IMR-90 (cell line): ENCODE measurements at regions not wholly inside any gene's neighbourhood (a gene's known extent, or its start where the extent isn't known, plus 50 kb on each side); places are given as distances from the start of the nearest gene placed in this dataset.

ENCODE experiments used
- ATAC-seq: fragments of 200-7000 bp; cut with Tn5 transposase; 2 replicates; pipeline ENCODE4 v1.9.1; 2020; ENCODE audit warnings: low read depth, mild to moderate bottlenecking, moderate library complexity
- BruUV-seq: library from RNA; stranded (reverse); fragments of 400-500 nt; replicated peaks from 2 replicates; lab custom pipeline; 2021; lab: Mats Ljungman, UMichigan
- CTCF ChIA-PET: fragments of 300-600 bp; formaldehyde crosslinking; extraction: SDS; loops from one replicate; lab custom pipeline; 2021; ENCODE audit warnings: antibody characterized with exemption; lab: Yijun Ruan, JAX
- POLR2A ChIA-PET: fragments of 300-600 bp; sonication (Branson Sonifier 250); formaldehyde crosslinking; loops from one replicate; lab custom pipeline; 2022; ENCODE audit warnings: antibody characterized with exemption; ENCODE audit not compliant: unreplicated experiment; lab: Charles Lee
- DNase-seq: peaks from one replicate; pipeline ENCODE4 v3.0.0; 2013
- H2AFZ ChIP-seq: replicated peaks from 2 replicates; pipeline ENCODE3; 2013; ENCODE audit warnings: low read length, mild to moderate bottlenecking; ENCODE audit not compliant: poor library complexity
- H2AK5ac ChIP-seq: 2 replicates; pipeline ENCODE4 v1.6.1; 2013; ENCODE audit warnings: low read depth, low read length, inconsistent platforms
- H2AK9ac ChIP-seq: replicated peaks from 2 replicates; pipeline ENCODE3; 2013; ENCODE audit warnings: mild to moderate bottlenecking, low read depth, low read length, moderate library complexity; ENCODE audit not compliant: poor library complexity
- H2BK120ac ChIP-seq: 2 replicates; pipeline ENCODE4 v1.6.1; 2013; ENCODE audit warnings: low read depth, low read length, inconsistent platforms
- H2BK15ac ChIP-seq: 3 replicates; pipeline ENCODE4 v1.6.1; 2013; ENCODE audit warnings: low read depth, low read length, inconsistent platforms
- H2BK20ac ChIP-seq: 2 replicates; pipeline ENCODE4 v1.6.1; 2013; ENCODE audit warnings: low read depth, mild to moderate bottlenecking, inconsistent platforms, low read length, moderate library complexity
- H2BK5ac ChIP-seq: 2 replicates; pipeline ENCODE4 v1.6.1; 2013; ENCODE audit warnings: mild to moderate bottlenecking, low read depth, low read length, inconsistent platforms; ENCODE audit not compliant: poor library complexity, severe bottlenecking
- H3K14ac ChIP-seq: replicated peaks from 2 replicates; pipeline ENCODE4 v1.6.1; 2013; ENCODE audit warnings: low read depth, low read length, inconsistent platforms
- H3K18ac ChIP-seq: 2 replicates; pipeline ENCODE4 v1.6.1; 2013; ENCODE audit warnings: low read depth, low read length, control low read depth
- H3K23ac ChIP-seq: 2 replicates; pipeline ENCODE4 v1.6.1; 2013; ENCODE audit warnings: low read depth, low read length, inconsistent platforms
- H3K27ac ChIP-seq: 2 replicates; pipeline ENCODE4 v1.5.1; 2013; ENCODE audit warnings: mild to moderate bottlenecking, control low read depth, low read length; ENCODE audit not compliant: insufficient read depth
- H3K27me3 ChIP-seq: 2 replicates; pipeline ENCODE4 v1.6.1; 2013; ENCODE audit warnings: low read length; ENCODE audit not compliant: control insufficient read depth, insufficient read depth
- H3K36me3 ChIP-seq: 2 replicates; pipeline ENCODE4 v1.6.1; 2013; ENCODE audit warnings: low read length, mixed read lengths; ENCODE audit not compliant: control insufficient read depth, insufficient read depth
- H3K4ac ChIP-seq: 2 replicates; pipeline ENCODE4 v1.6.1; 2013; ENCODE audit warnings: low read depth, low read length, inconsistent platforms
- H3K4me1 ChIP-seq: 2 replicates; pipeline ENCODE4 v1.6.1; 2013; ENCODE audit warnings: low read length, mixed read lengths; ENCODE audit not compliant: control insufficient read depth, insufficient read depth
- H3K4me2 ChIP-seq: 2 replicates; pipeline ENCODE4 v1.6.1; 2013; ENCODE audit warnings: low read depth, mild to moderate bottlenecking, control low read depth, low read length, moderate library complexity
- H3K4me3 ChIP-seq: 2 replicates; pipeline ENCODE4 v1.5.1; 2013; ENCODE audit warnings: low read depth, mild to moderate bottlenecking, control low read depth, low read length, moderate library complexity; ENCODE audit not compliant: insufficient read depth
- H3K56ac ChIP-seq: 2 replicates; pipeline ENCODE4 v1.6.1; 2013; ENCODE audit warnings: low read length, inconsistent platforms; ENCODE audit not compliant: insufficient read depth; ENCODE audit errors: extremely low read depth
- H3K79me1 ChIP-seq, 2 experiments: 2 replicates each; pipeline ENCODE4 v1.6.1; 2013; ENCODE audit warnings: low read length in 2 of 2, inconsistent platforms in 1 of 2, low read depth in 1 of 2
- H3K9ac ChIP-seq: 2 replicates; pipeline ENCODE4 v1.6.1; 2013; ENCODE audit warnings: low read depth, low read length, control low read depth
- H3K9me1 ChIP-seq: 2 replicates; pipeline ENCODE4 v1.6.1; 2013; ENCODE audit warnings: low read length, inconsistent platforms; ENCODE audit not compliant: insufficient read depth
- H3K9me3 ChIP-seq: 2 replicates; pipeline ENCODE4 v1.6.1; 2013; ENCODE audit warnings: low read length; ENCODE audit not compliant: control insufficient read depth, insufficient read depth
- H4K20me1 ChIP-seq: 2 replicates; pipeline ENCODE4 v1.6.1; 2013; ENCODE audit warnings: low read length, inconsistent platforms; ENCODE audit not compliant: insufficient read depth
- H4K5ac ChIP-seq: 2 replicates; pipeline ENCODE4 v1.6.1; 2013; ENCODE audit warnings: mild to moderate bottlenecking, low read depth, low read length, control low read depth
- H4K8ac ChIP-seq, 2 experiments: 2 replicates each; pipeline ENCODE4 v1.6.1; 2013; ENCODE audit warnings: low read depth in 2 of 2, low read length in 2 of 2, control low read depth in 1 of 2, inconsistent platforms in 1 of 2
- H4K91ac ChIP-seq: 2 replicates; pipeline ENCODE4 v1.6.1; 2013; ENCODE audit warnings: low read depth, low read length, inconsistent platforms; ENCODE audit not compliant: insufficient read depth
- CEBPB ChIP-seq: IDR thresholded peaks from 2 replicates; pipeline ENCODE4 v1.6.1; 2012; ENCODE audit warnings: low read depth, low read length, improper control_type of control experiment
- CHD1 ChIP-seq: IDR thresholded peaks from 2 replicates; pipeline ENCODE4 v1.6.1; 2012; ENCODE audit warnings: low read depth, low read length, improper control_type of control experiment
- CTCF ChIP-seq: conservative IDR thresholded peaks from 2 replicates; pipeline ENCODE4 v1.5.1; 2012; ENCODE audit warnings: mild to moderate bottlenecking, low read depth, low read length, improper control_type of control experiment
- MAFK ChIP-seq: IDR thresholded peaks from 2 replicates; pipeline ENCODE4 v1.6.1; 2012; ENCODE audit warnings: low read depth, low read length, improper control_type of control experiment
- MAZ ChIP-seq: IDR thresholded peaks from 2 replicates; pipeline ENCODE4 v1.6.1; 2012; ENCODE audit warnings: low read depth, mild to moderate bottlenecking, low read length, improper control_type of control experiment, moderate library complexity, borderline replicate concordance
- NFE2L2 ChIP-seq: fragments of 150-350 bp; IDR thresholded peaks from 2 replicates; pipeline ENCODE4 v1.6.1; 2016; ENCODE audit warnings: low read depth, mild to moderate bottlenecking, low read length
- POLR2A ChIP-seq: IDR thresholded peaks from 2 replicates; pipeline ENCODE4 v1.6.1; 2012; ENCODE audit warnings: mild to moderate bottlenecking, low read depth, low read length
- RAD21 ChIP-seq: IDR thresholded peaks from 2 replicates; pipeline ENCODE4 v1.6.1; 2012; ENCODE audit warnings: low read length, improper control_type of control experiment
- RCOR1 ChIP-seq: IDR thresholded peaks from 2 replicates; pipeline ENCODE4 v1.6.1; 2012; ENCODE audit warnings: mild to moderate bottlenecking, low read length, improper control_type of control experiment; ENCODE audit not compliant: insufficient replicate concordance
- RFX5 ChIP-seq: IDR thresholded peaks from 2 replicates; pipeline ENCODE4 v1.8.0; 2012; ENCODE audit warnings: low read depth, mild to moderate bottlenecking, low read length, moderate library complexity
- SMC3 ChIP-seq: fragments of 150-350 bp; IDR thresholded peaks from 2 replicates; pipeline ENCODE4 v1.6.1; 2016; ENCODE audit warnings: low read depth, mild to moderate bottlenecking, antibody characterized with exemption, low read length, moderate library complexity
- dilution Hi-C: fragments of 300-500 bp; cut with HindIII; formaldehyde crosslinking; loops from one replicate; pipeline ENCODE4 v1.14.3; 2018; ENCODE audit warnings: low sequenced_read_pairs; ENCODE audit not compliant: unreplicated experiment
- in situ Hi-C: fragments of 300-500 bp; cut with MboI; formaldehyde crosslinking; loops from 3 replicates; pipeline ENCODE4 v1.14.3; 2019; ENCODE audit warnings: low sequenced_read_pairs, inconsistent platforms, mixed read lengths
- intact Hi-C: fragments of 100-400 bp; cut with micrococcal nuclease; formaldehyde crosslinking; loops from 2 replicates; pipeline ENCODE4 v1.10.0; 2022

- TF ChIP-seq SMC3 (no peak), CHD1 (no peak), MAZ (no peak), RCOR1 (no peak), CEBPB (no peak), RFX5 (no peak), CTCF (no peak), RAD21 (no peak), POLR2A (no peak), NFE2L2 (no peak), MAFK (no peak)
- CTCF ChIA-PET: no interaction called here
- no peak overlapping the region for H3K4ac ChIP-seq
- intact Hi-C loops (no loop called here), in situ Hi-C loops (no loop called here), dilution Hi-C loops (no loop called here)
- H3K23ac ChIP-seq: no peak overlapping the region
- H4K8ac ChIP-seq: no peak overlapping the region
- no peak overlapping the region for H3K4me2 ChIP-seq
- no peak overlapping the region for H3K14ac ChIP-seq
- H2AK9ac ChIP-seq: no peak overlapping the region
- H3K56ac ChIP-seq: no peak overlapping the region
- H3K4me3 ChIP-seq: no peak overlapping the region
- no peaks in the 10 kb centered on the region for H3K4me1 ChIP-seq
- H2AFZ ChIP-seq: no peak overlapping the region
- no peak overlapping the region for H4K5ac ChIP-seq
- ATAC-seq: no peak
- H4K91ac ChIP-seq: no peak overlapping the region
- POLR2A ChIA-PET: no interaction called here
- H3K27me3 ChIP-seq: no peaks in the 10 kb centered on the region
- H2BK20ac ChIP-seq: no peak overlapping the region
- DNase-seq: no peak
- no TSS peak for BruUV-seq
- no peak overlapping the region for H2BK15ac ChIP-seq
- H2AK5ac ChIP-seq: no peak overlapping the region
- no peaks in the 10 kb centered on the region for H3K79me1 ChIP-seq
- H2BK120ac ChIP-seq: no peak overlapping the region
- no peaks in the 10 kb centered on the region for H3K36me3 ChIP-seq
- H3K9me1 ChIP-seq: no peaks in the 10 kb centered on the region
- H2BK5ac ChIP-seq: no peak overlapping the region
- H3K9ac ChIP-seq: no peak overlapping the region
- peaks cover 4% of the 10 kb centered on the region; the same call in 1 of the 2 replicates for H3K9me3 ChIP-seq
- H4K20me1 ChIP-seq: no peaks in the 10 kb centered on the region
- H3K18ac ChIP-seq: no peak overlapping the region
- no peak overlapping the region for H3K27ac ChIP-seq
These were observed 206.6 kb upstream of the GUCY1A2 start for GRCh38 chr11:107224836-107225235.
